ENCODE measurements at regions not wholly inside any gene's neighbourhood (a gene's known extent, or its start where the extent isn't known, plus 50 kb on each side); places are given as distances from the start of the nearest gene placed in this dataset.

- TF ChIP-seq SREBF2 (CRISPR knock-in tag; IDR thresholded peaks at IDR 0.05): no peak
- TF ChIP-seq STAG1 (CRISPR knock-in tag; IDR thresholded peaks at IDR 0.05; ENCODE audit: borderline replicate concordance): no peak
Measured at GRCh38 chr3:82133070-82133606, 371.7 kb upstream of the GBE1 start (continued).

- peak; percentile 8; the same call in 1 of the 2 replicates for TF ChIP-seq ZNF316 (IDR thresholded peaks at IDR 0.05)
- TF ChIP-seq GTF2F1 (IDR thresholded peaks at IDR 0.05; ENCODE audit: low read depth, low read length): no peak
- BruUV-seq (replicated peaks): no TSS peak
- H3K9me3 ChIP-seq (replicated peaks; ENCODE audit: control insufficient read depth, insufficient read depth, low read depth, low read length): no peaks in the 10 kb centered on the region
- H3K27me3 ChIP-seq (ENCODE audit: control insufficient read depth in 2 of 2, insufficient read depth in 2 of 2, low read length in 2 of 2): no peaks in the 10 kb centered on the region
- no peaks in the 10 kb centered on the region for H3K4me1 ChIP-seq (replicated peaks in 1 of 2; ENCODE audit: control insufficient read depth in 2 of 2, insufficient read depth in 2 of 2, low read length in 2 of 2)
- no peak overlapping the region for H3K4me3 ChIP-seq
- 3% methylated on average over 3 of the region's 3 CpGs for WGBS (ENCODE audit: insufficient coverage, low coverage, missing lambda C conversion rate)
- no peaks in the 10 kb centered on the region for H3K79me2 ChIP-seq (ENCODE audit: control insufficient read depth, insufficient read depth, low read length)
- H2AFZ ChIP-seq (ENCODE audit: low read depth, low read length): no peak overlapping the region
- H4K20me1 ChIP-seq (replicated peaks; ENCODE audit: control insufficient read depth, insufficient read depth, low read length): no peaks in the 10 kb centered on the region
- CTCF ChIA-PET (ENCODE audit: low intra/inter-chr PET ratio): interaction anchor here (1.8 kb wide), 1 partner anchor 642 kb away, joined by 5 read pairs; no protein-coding TSS in a partner anchor
- H3K9me1 ChIP-seq (ENCODE audit: control insufficient read depth, insufficient read depth, low read length): no peaks in the 10 kb centered on the region
- POLR2A ChIA-PET: no interaction called here
- no peak for DNase-seq (ENCODE audit: extremely low read depth in 1 of 4, low spot score in 3 of 4)
- in situ Hi-C loops (cut with MboI) (loop anchor here (25.0 kb wide), 1 partner anchor 645 kb away; no protein-coding TSS in a partner anchor), intact Hi-C loops (cut with micrococcal nuclease) (loop anchor here (5.0 to 10.0 kb wide), 2 partner anchors 465 to 548 kb away; no protein-coding TSS in a partner anchor)
- H3K27ac ChIP-seq (ENCODE audit: extremely low read depth, low read depth, low read length): no peak overlapping the region
- H3K36me3 ChIP-seq (ENCODE audit: control insufficient read depth, insufficient read depth, low read length): no peaks in the 10 kb centered on the region
- no peak overlapping the region for H3K4me2 ChIP-seq (ENCODE audit: insufficient read depth, low read length)
- no peak for ATAC-seq
- H3K9ac ChIP-seq (ENCODE audit: insufficient read depth in 1 of 2, low read depth in 2 of 2, low read length in 2 of 2): no peak overlapping the region
- no peak for FAIRE-seq
Measured at GRCh38 chr3:82132210-82133069, 371.0 kb upstream of the GBE1 start.
